Thyroid gland (tissue), 4 donors: ENCODE measurements at regions not wholly inside any gene's neighbourhood (a gene's known extent, or its start where the extent isn't known, plus 50 kb on each side); places are given as distances from the start of the nearest gene placed in this dataset.

ENCODE experiments used
- DNase-seq, 2 donors: peaks; one replicate each; pipeline ENCODE4 v3.0.0-alpha.2; 2019
- H3K27ac ChIP-seq, 3 donors: fragments of 200-600 bp; sonication (generic); 1 replicate in 2 of 3; 2 replicates in 1 of 3; pipeline ENCODE4 v1.5.1; 2016 to 2019; ENCODE audit warnings: mild to moderate bottlenecking in 1 of 3, moderate library complexity in 1 of 3
- H3K27me3 ChIP-seq: fragments of 200-600 bp; sonication (generic); one replicate; pipeline ENCODE4 v1.5.1; 2019
- H3K36me3 ChIP-seq, 2 donors: fragments of 200-600 bp; sonication (generic); one replicate each; pipeline ENCODE4 v1.5.1; 2016 to 2019
- H3K4me1 ChIP-seq, 2 donors: fragments of 200-600 bp; sonication (generic); one replicate each; pipeline ENCODE4 v1.5.1; 2017 to 2019
- H3K4me3 ChIP-seq, 3 donors: fragments of 200-600 bp; sonication (generic); replicated peaks in 1 of 3; 1 replicate in 2 of 3; 2 replicates in 1 of 3; pipeline ENCODE4 v1.5.1; 2016; ENCODE audit warnings: mild to moderate bottlenecking in 1 of 3
- H3K9me3 ChIP-seq: fragments of 200-600 bp; sonication (generic); one replicate; pipeline ENCODE4 v1.5.1; 2017
- CTCF ChIP-seq, 6 experiments: fragments of 200-600 bp in 3 of 6; fragments of 450-650 bp in 3 of 6; sonication (generic) in 3 of 6; IDR thresholded peaks; one replicate each; pipeline ENCODE4 v1.5.1; 2016 to 2019; ENCODE audit warnings: antibody characterized with exemption in 6 of 6, mild to moderate bottlenecking in 2 of 6, inconsistent platforms in 1 of 6, moderate library complexity in 1 of 6
- POLR2A ChIP-seq, 2 donors: fragments of 450-650 bp; IDR thresholded peaks; one replicate each; pipeline ENCODE4 v1.6.1; 2017; ENCODE audit warnings: antibody characterized with exemption in 2 of 2, mild to moderate bottlenecking in 2 of 2, moderate library complexity in 1 of 2
- WGBS, 2 donors: methylation state at CpG; one replicate each; pipeline ENCODE4 v1.1.5; 2017; 5-methylcytosine and 5-hydroxymethylcytosine counted together
- intact Hi-C: fragments of 100-400 bp; cut with DNase I; formaldehyde crosslinking; loops from one replicate; pipeline ENCODE4 v1.15.1; 2023

- intact Hi-C loops = no loop called here
- Histone ChIP-seq H3K4me1 (no peaks in the 10 kb centered on the region), H3K27ac (no peak overlapping the region), H3K36me3 (no peaks in the 10 kb centered on the region), H3K9me3 (no peaks in the 10 kb centered on the region), H3K27me3 (no peaks in the 10 kb centered on the region), H3K4me3 (no peak overlapping the region)
- WGBS, 2 donors = 88% methylated on average over 1 of the region's 1 CpG
- no peak for DNase-seq
- TF ChIP-seq CTCF (IDR thresholded peaks at IDR 0.05) (no peak), POLR2A (IDR thresholded peaks at IDR 0.05) (no peak)
Measured at GRCh38 chr3:159102001-159102400, 300.1 kb downstream of the MFSD1 start.

DNA sequence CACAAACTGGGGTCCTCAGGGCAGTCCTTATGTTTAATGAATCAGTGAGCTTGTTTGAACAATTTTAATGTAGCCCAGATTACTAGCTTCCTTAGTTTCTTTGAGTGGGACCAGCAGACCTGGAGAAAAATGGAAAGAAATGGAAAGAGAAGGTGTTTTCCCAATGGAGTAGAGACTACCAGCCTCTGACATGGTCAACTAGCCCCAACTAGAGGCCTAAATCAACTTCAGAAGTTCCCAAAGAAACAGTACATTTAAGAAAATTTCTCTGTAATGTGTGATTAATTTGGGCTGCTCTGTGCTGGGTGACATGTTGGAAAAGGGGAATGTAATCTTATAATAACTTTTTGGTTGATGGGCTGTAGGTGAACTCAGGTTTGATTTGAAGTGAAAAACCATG is 310.9 kb downstream of the MFSD1 start:
- Histone ChIP-seq H3K27me3 (no peaks in the 10 kb centered on the region), H3K4me3 (no peak overlapping the region), H3K36me3 (no peaks in the 10 kb centered on the region), H3K9me3 (no peaks in the 10 kb centered on the region), H3K27ac (no peak overlapping the region), H3K4me1 (no peaks in the 10 kb centered on the region)
- no peak for DNase-seq
- TF ChIP-seq CTCF (IDR thresholded peaks at IDR 0.05) (no peak), POLR2A (IDR thresholded peaks at IDR 0.05) (no peak)
- intact Hi-C loops = no loop called here

DNA sequence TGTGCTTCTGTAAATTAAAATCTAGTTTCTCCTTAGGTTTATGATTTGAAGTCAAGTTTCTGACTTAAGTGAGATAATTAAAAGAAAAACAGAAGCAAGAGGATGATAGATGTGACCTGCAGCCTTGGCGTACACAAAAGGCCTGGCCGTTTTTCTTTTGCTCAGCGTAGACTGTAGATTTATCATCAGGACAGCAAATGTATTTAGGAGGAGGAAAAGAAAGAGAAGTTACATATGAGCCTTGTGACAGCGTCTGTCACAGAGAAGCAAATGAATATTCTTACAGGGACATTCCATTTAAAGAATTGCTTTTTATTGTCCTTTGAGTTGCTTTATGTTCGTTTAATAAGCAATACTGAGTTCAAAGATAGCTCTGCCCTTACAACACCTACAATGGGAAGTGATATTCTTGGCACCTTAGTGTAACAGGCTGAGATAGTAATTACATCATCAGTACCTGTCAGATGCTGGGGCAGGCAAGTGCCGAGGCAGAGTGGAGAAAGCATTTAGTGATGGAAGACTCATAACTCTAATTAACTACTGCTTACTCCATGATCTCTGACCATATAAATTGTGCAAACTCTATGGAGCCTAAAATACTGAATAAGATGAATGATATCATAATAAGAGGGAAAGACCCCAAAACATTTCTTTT is 311.5 kb downstream of the MFSD1 start:
- DNase-seq = no peak
- Histone ChIP-seq H3K4me3 (no peak overlapping the region), H3K4me1 (no peaks in the 10 kb centered on the region), H3K27ac (no peak overlapping the region), H3K9me3 (no peaks in the 10 kb centered on the region), H3K36me3 (no peaks in the 10 kb centered on the region), H3K27me3 (no peaks in the 10 kb centered on the region)
- TF ChIP-seq POLR2A (IDR thresholded peaks at IDR 0.05) (no peak), CTCF (IDR thresholded peaks at IDR 0.05) (no peak)
- intact Hi-C loops = no loop called here
- WGBS, 2 donors = 72 to 74% methylated on average over 6 of the region's 6 CpGs

DNA sequence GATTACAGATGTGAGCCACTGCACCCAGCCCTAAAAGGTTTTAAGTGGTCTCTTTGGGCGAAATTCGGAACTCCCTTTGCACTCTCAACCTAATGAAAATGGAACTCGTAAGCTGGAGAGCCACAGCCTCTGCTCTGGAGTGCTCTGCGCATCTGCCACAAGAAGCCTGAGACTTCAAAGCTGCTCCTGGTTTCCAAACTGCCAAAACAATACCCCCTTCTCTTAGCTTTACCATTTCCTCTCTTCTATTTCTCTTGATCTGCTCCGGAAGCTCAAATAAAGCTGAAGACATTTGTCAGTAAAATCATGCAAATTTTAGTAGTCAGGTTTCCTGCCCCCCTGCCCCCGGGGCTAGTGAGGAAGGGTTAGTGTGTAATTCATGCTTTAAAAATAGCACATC is 312.7 kb downstream of the MFSD1 start:
- no peaks in the 10 kb centered on the region for H3K36me3 ChIP-seq
- no peak for TF ChIP-seq POLR2A (IDR thresholded peaks at IDR 0.05)
- TF ChIP-seq CTCF (IDR thresholded peaks at IDR 0.05) = no peak
- no peaks in the 10 kb centered on the region for H3K9me3 ChIP-seq
- no peak overlapping the region for H3K4me3 ChIP-seq
- no peak overlapping the region for H3K27ac ChIP-seq
- H3K27me3 ChIP-seq = no peaks in the 10 kb centered on the region
- 46 to 67% methylated on average over 6 of the region's 6 CpGs for whole genome bisulfite sequencing, 2 donors
- no peaks in the 10 kb centered on the region for H3K4me1 ChIP-seq
- intact Hi-C loops = no loop called here
- DNase-seq = no peak

- no peak overlapping the region for H3K4me3 ChIP-seq
- H3K27me3 ChIP-seq = no peaks in the 10 kb centered on the region
- H3K9me3 ChIP-seq = no peaks in the 10 kb centered on the region
- no peak overlapping the region for H3K27ac ChIP-seq
- TF ChIP-seq POLR2A (IDR thresholded peaks at IDR 0.05) (no peak), CTCF (IDR thresholded peaks at IDR 0.05) (no peak)
- DNase-seq = no peak
- intact Hi-C loops = no loop called here
- 92 to 98% methylated on average over 1 of the region's 1 CpG for WGBS, 2 donors
- no peaks in the 10 kb centered on the region for H3K4me1 ChIP-seq
- no peaks in the 10 kb centered on the region for H3K36me3 ChIP-seq
Measured at GRCh38 chr3:159123877-159124276, 322.0 kb downstream of the MFSD1 start.
